GM12892 (cell line): ENCODE measurements at regions not wholly inside any gene's neighbourhood (a gene's known extent, or its start where the extent isn't known, plus 50 kb on each side); places are given as distances from the start of the nearest gene placed in this dataset.

Source experiments
- POLR2A ChIP-seq: IDR thresholded peaks from 2 replicates; pipeline ENCODE4 v1.6.1; 2011; ENCODE audit warnings: low read depth, low read length, control low read depth
- POLR2AphosphoS5 ChIP-seq: IDR thresholded peaks from 2 replicates; pipeline ENCODE4 v1.6.1; 2011; ENCODE audit warnings: low read depth, low read length, control low read depth
- TAF1 ChIP-seq: IDR thresholded peaks from 2 replicates; pipeline ENCODE4 v1.6.1; 2011; ENCODE audit warnings: low read depth, mild to moderate bottlenecking, control low read depth, low read length, borderline replicate concordance

DNA sequence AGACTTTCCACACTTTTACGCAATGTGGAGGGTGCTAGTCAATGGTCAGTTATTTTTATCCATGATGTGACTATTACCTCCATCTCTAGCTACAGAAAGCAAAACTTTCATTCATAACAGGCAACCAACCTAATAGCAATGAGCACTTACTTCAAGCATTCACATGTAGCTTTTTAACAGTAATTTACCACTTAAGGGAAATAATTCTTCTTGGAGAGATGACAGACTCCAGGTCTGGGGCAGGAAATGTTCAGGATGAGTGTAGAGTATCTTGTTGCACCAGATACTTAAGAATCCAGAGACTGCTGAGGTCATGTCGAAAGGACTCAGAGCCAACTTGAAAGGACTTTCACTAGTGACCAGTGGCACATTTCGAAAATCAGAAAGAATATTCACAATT lies 347.6 kb downstream of the CHRM3 start:
- TF ChIP-seq POLR2A (no peak), TAF1 (no peak), POLR2AphosphoS5 (no peak)
